GM12878 (cell line): ENCODE measurements at regions not wholly inside any gene's neighbourhood (a gene's known extent, or its start where the extent isn't known, plus 50 kb on each side); places are given as distances from the start of the nearest gene placed in this dataset.

Source experiments
- ATAC-seq: fragments of 200-7000 bp; cut with Tn5 transposase; 3 replicates; pipeline ENCODE4 v1.9.1; 2020; ENCODE audit warnings: mild to moderate bottlenecking, moderate library complexity
- BruUV-seq: library from RNA; stranded (reverse); fragments of 400-500 nt; replicated peaks from 2 replicates; lab custom pipeline; 2021; lab: Mats Ljungman, UMichigan
- CTCF ChIA-PET: fragments of 300-600 bp; sonication (Branson Sonifier 250); formaldehyde crosslinking; extraction: SDS; loops from one replicate; lab custom pipeline; 2021; ENCODE audit warnings: inconsistent platforms; lab: Yijun Ruan, JAX
- POLR2A ChIA-PET: fragments of 350-600 bp; formaldehyde crosslinking; extraction: SDS; loops from one replicate; lab custom pipeline; 2021; ENCODE audit warnings: inconsistent platforms; lab: Charles Lee
- RAD21 ChIA-PET: fragments of 300-600 bp; sonication (Branson Sonifier 250); formaldehyde crosslinking; loops from one replicate; lab custom pipeline; 2023; ENCODE audit warnings: antibody characterized with exemption; ENCODE audit not compliant: unreplicated experiment; lab: Charles Lee
- SMC1A ChIA-PET: fragments of 300-600 bp; sonication (Branson Sonifier 250); formaldehyde crosslinking; loops from one replicate; lab custom pipeline; 2023; ENCODE audit not compliant: unreplicated experiment, uncharacterized antibody; lab: Charles Lee
- DNase-seq: peaks from one replicate; pipeline ENCODE4 v3.0.0-alpha.2; 2011; ENCODE audit warnings: low read depth, low spot score
- FAIRE-seq: peaks from 3 replicates; lab custom pipeline; 2011; peaks lifted over from hg19 to GRCh38; lab: Jason Lieb, UNC
- H2AFZ ChIP-seq: 2 replicates; pipeline ENCODE4 v1.6.0; 2011; ENCODE audit warnings: low read depth, low read length, control low read depth; ENCODE audit not compliant: control insufficient read depth
- H3K27ac ChIP-seq: 2 replicates; pipeline ENCODE4 v1.5.1; 2011; ENCODE audit warnings: control low read depth; ENCODE audit not compliant: control insufficient read depth, insufficient read depth
- H3K27me3 ChIP-seq, 2 experiments: replicated peaks in 1 of 2; 2 replicates each; pipeline versions ENCODE4 v1.6.0 to v1.6.1; 2011; ENCODE audit warnings: low read length in 1 of 2; ENCODE audit not compliant: control insufficient read depth in 2 of 2, insufficient read depth in 2 of 2
- H3K36me3 ChIP-seq, 2 experiments: 2 replicates each; pipeline ENCODE4 v1.5.1; 2011; ENCODE audit warnings: low read length in 1 of 2; ENCODE audit not compliant: control insufficient read depth in 2 of 2, insufficient read depth in 2 of 2
- H3K4me1 ChIP-seq: 2 replicates; pipeline ENCODE4 v1.6.1; 2011; ENCODE audit warnings: mild to moderate bottlenecking, low read length, moderate library complexity, mixed read lengths; ENCODE audit not compliant: control insufficient read depth, insufficient read depth
- H3K4me2 ChIP-seq: 2 replicates; pipeline ENCODE4 v1.6.0; 2011; ENCODE audit warnings: control low read depth; ENCODE audit not compliant: control insufficient read depth, insufficient read depth
- H3K4me3 ChIP-seq: fragments of 200-600 bp; sonication (generic); 2 replicates; pipeline ENCODE4 v1.5.1; 2016
- H3K79me2 ChIP-seq: 2 replicates; pipeline ENCODE4 v1.6.0; 2011; ENCODE audit warnings: low read length; ENCODE audit not compliant: control insufficient read depth, insufficient read depth
- H3K9ac ChIP-seq: 2 replicates; pipeline ENCODE4 v1.8.0; 2011; ENCODE audit warnings: low read length, control low read depth, mixed read lengths; ENCODE audit not compliant: control insufficient read depth, insufficient read depth
- H3K9me3 ChIP-seq: replicated peaks from 3 replicates; pipeline ENCODE4 v1.5.1; 2011; ENCODE audit warnings: mild to moderate bottlenecking, low read length; ENCODE audit not compliant: control insufficient read depth, insufficient read depth
- H4K20me1 ChIP-seq: 2 replicates; pipeline ENCODE4 v1.6.0; 2011; ENCODE audit not compliant: control insufficient read depth, insufficient read depth
- BMI1 ChIP-seq: fragments of 450-650 bp; IDR thresholded peaks from 2 replicates; pipeline ENCODE4 v1.6.1; 2016; ENCODE audit warnings: mild to moderate bottlenecking, moderate library complexity, borderline replicate concordance
- MTA2 ChIP-seq: fragments of 450-650 bp; IDR thresholded peaks from 2 replicates; pipeline ENCODE4 v1.6.1; 2016; ENCODE audit warnings: low read depth, mild to moderate bottlenecking, moderate library complexity
- NKRF ChIP-seq: fragments of 450-650 bp; conservative IDR thresholded peaks from 2 replicates; pipeline ENCODE4 v1.6.1; 2017; ENCODE audit warnings: mild to moderate bottlenecking, moderate library complexity
- SREBF2 ChIP-seq: IDR thresholded peaks from 2 replicates; pipeline ENCODE4 v1.6.1; 2012; ENCODE audit warnings: mild to moderate bottlenecking, low read length
- TARDBP ChIP-seq: IDR thresholded peaks from 2 replicates; pipeline ENCODE4 v1.6.1; 2016; ENCODE audit warnings: borderline replicate concordance
- ZNF207 ChIP-seq: fragments of 450-650 bp; IDR thresholded peaks from 2 replicates; pipeline ENCODE4 v1.6.1; 2014; ENCODE audit warnings: antibody characterized with exemption, mild to moderate bottlenecking, borderline replicate concordance
- ZNF24 ChIP-seq: fragments of 450-650 bp; IDR thresholded peaks from 2 replicates; pipeline ENCODE4 v1.6.1; 2017; ENCODE audit warnings: antibody characterized with exemption, mild to moderate bottlenecking
- WGBS: methylation state at CpG from one replicate; pipeline ENCODE4 v1.1.6; 2016; ENCODE audit warnings: low lambda C conversion rate; ENCODE audit not compliant: insufficient replicate concordance, insufficient coverage; ENCODE audit errors: missing lambda C conversion rate; 5-methylcytosine and 5-hydroxymethylcytosine counted together
- in situ Hi-C: fragments of 300-500 bp; cut with MboI; formaldehyde crosslinking; loops from 9 replicates; pipeline ENCODE4 v1.14.3; 2018; ENCODE audit warnings: mixed read lengths
- intact Hi-C: fragments of 100-400 bp; cut with micrococcal nuclease; formaldehyde crosslinking; loops from one replicate; pipeline ENCODE4 v1.14.2; 2022; ENCODE audit not compliant: unreplicated experiment

DNA sequence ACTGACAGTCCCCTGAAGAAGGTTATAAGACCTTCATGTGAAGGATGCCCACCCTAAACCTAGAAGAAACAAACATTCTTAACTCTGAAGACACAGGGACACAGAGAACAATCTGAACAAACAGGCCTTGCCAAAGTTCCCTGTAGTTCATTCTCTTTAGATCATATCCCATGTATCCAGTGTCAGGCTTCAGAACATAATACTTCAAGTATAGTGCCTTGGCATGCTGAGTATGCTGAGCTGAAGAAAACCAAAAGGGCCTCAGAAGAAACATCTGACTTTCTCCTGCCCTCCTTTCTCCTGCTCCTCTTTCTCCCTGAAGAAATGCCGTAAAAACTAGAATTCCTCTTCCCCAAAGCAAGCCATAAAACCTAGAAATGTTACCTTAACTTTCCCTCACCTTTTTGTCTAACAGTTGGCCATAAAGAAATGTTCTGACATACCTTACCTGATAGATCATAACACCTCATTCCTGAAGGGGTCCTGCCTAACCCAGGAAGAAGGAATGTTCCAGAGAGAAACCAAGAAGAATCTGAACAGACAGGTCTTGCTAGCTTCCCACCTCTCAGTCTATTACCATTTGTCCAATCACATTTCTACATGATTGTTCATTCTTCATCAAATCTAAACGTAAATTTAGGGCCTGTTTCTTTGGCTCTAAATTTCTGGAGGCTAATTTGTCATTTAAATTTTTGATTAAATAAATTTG lies 160.1 kb upstream of the ZC3H15 start:
- intact Hi-C loops = no loop called here
- no TSS peak for BruUV-seq

More for the DNA sequence above, 160.1 kb upstream of the ZC3H15 start:
- in situ Hi-C loops = no loop called here
- 91% methylated on average over 2 of the region's 2 CpGs for WGBS
- ChIA-PET RAD21 (no interaction called here), POLR2A (no interaction called here), SMC1A (no interaction called here), CTCF (interaction anchor here (0.5 kb wide), 1 partner anchor 80 kb away, joined by 3 read pairs; no protein-coding TSS in a partner anchor)
- FAIRE-seq (no peak), ATAC-seq (no peak), DNase-seq (no peak)
- Histone ChIP-seq H2AFZ (no peak overlapping the region), H3K27ac (no peak overlapping the region), H3K79me2 (no peaks in the 10 kb centered on the region), H3K4me2 (no peak overlapping the region), H3K36me3 (no peaks in the 10 kb centered on the region), H3K4me1 (0 out of 2 replicates have a peak, but pooled peaks cover 3% of the 10 kb centered on the region), H3K27me3 (no peaks in the 10 kb centered on the region), H3K4me3 (no peak overlapping the region), H4K20me1 (no peaks in the 10 kb centered on the region), H3K9ac (no peak overlapping the region), H3K9me3 (no peaks in the 10 kb centered on the region; the same call in 2 of the 3 replicates)
- no peak for TF ChIP-seq MTA2
- no peak for TF ChIP-seq TARDBP
- TF ChIP-seq ZNF207 = no peak
- TF ChIP-seq SREBF2 = no peak
- no peak for TF ChIP-seq BMI1
- no peak for TF ChIP-seq ZNF24
- TF ChIP-seq NKRF = no peak
